Chondrocyte (in vitro differentiated cells): ENCODE measurements at regions not wholly inside any gene's neighbourhood (a gene's known extent, or its start where the extent isn't known, plus 50 kb on each side); places are given as distances from the start of the nearest gene placed in this dataset.
A peak's percentile ranks its signal among the peaks of the same experiment; 100 is the strongest.

Source experiments
- DNase-seq: peaks from one replicate; pipeline ENCODE4 v3.0.0; 2021; ENCODE audit warnings: mixed read lengths, low spot score
- H3K27ac Mint-ChIP-seq: one replicate; pipeline ENCODE4 v1.8.0; 2021; ENCODE audit warnings: mild to moderate bottlenecking, moderate library complexity, mixed read lengths; ENCODE audit not compliant: unreplicated experiment
- H3K27me3 Mint-ChIP-seq: 2 replicates; pipeline ENCODE4 v1.8.0; 2021; ENCODE audit warnings: low read depth, mixed read lengths
- H3K36me3 Mint-ChIP-seq: 2 replicates; pipeline ENCODE4 v1.8.0; 2021; ENCODE audit warnings: low read depth, mixed read lengths
- H3K4me1 Mint-ChIP-seq: 2 replicates; pipeline ENCODE4 v1.8.0; 2021; ENCODE audit warnings: low read depth, mild to moderate bottlenecking, mixed read lengths
- H3K4me3 Mint-ChIP-seq: one replicate; pipeline ENCODE4 v1.8.0; 2021; ENCODE audit warnings: mild to moderate bottlenecking, moderate library complexity, mixed read lengths; ENCODE audit not compliant: unreplicated experiment
- H3K9me3 Mint-ChIP-seq: 2 replicates; pipeline ENCODE4 v1.8.0; 2021; ENCODE audit warnings: low read depth, mixed read lengths
- CTCF ChIP-seq: fragments of 200-600 bp; sonication (generic); IDR thresholded peaks from 2 replicates; pipeline ENCODE4 v1.5.0; 2021; ENCODE audit warnings: antibody characterized with exemption, mild to moderate bottlenecking, moderate library complexity

- H3K9me3 Mint-ChIP-seq = peaks cover 2% of the 10 kb centered on the region
- peaks cover 1% of the 10 kb centered on the region for H3K36me3 Mint-ChIP-seq
- H3K4me1 Mint-ChIP-seq = peaks cover 39% of the 10 kb centered on the region
- no peak for DNase-seq
- H3K27ac Mint-ChIP-seq = peak overlapping the region; percentile 28
- no peak for TF ChIP-seq CTCF
- peak overlapping the region; percentile 16 for H3K4me3 Mint-ChIP-seq
- no peaks in the 10 kb centered on the region for H3K27me3 Mint-ChIP-seq
Observed at GRCh38 chr3:107904536-107905066, 186.2 kb downstream of the CD47 start.

GRCh38 chr3:107899990-107900651 lies 190.7 kb downstream of the CD47 start:
- Mint-ChIP-seq H3K36me3 (peaks cover 1% of the 10 kb centered on the region), H3K27ac (no peak overlapping the region), H3K4me3 (no peak overlapping the region), H3K27me3 (no peaks in the 10 kb centered on the region), H3K4me1 (peaks cover 29% of the 10 kb centered on the region), H3K9me3 (peaks cover 2% of the 10 kb centered on the region)
- TF ChIP-seq CTCF = no peak
- no peak for DNase-seq

- H3K27me3 Mint-ChIP-seq = peaks cover 2% of the 10 kb centered on the region
- no peak for TF ChIP-seq CTCF
- peaks cover 25% of the 10 kb centered on the region for H3K4me1 Mint-ChIP-seq
- DNase-seq = no peak
- no peak overlapping the region for H3K4me3 Mint-ChIP-seq
- H3K27ac Mint-ChIP-seq = no peak overlapping the region
- H3K36me3 Mint-ChIP-seq = no peaks in the 10 kb centered on the region
- no peaks in the 10 kb centered on the region for H3K9me3 Mint-ChIP-seq
Observed at GRCh38 chr3:107897471-107898061, 193.3 kb downstream of the CD47 start.

GRCh38 chr3:107894998-107895397 lies 195.8 kb downstream of the CD47 start:
- Mint-ChIP-seq H3K36me3 (no peaks in the 10 kb centered on the region), H3K27me3 (peaks cover 2% of the 10 kb centered on the region), H3K4me1 (peaks cover 21% of the 10 kb centered on the region), H3K4me3 (no peak overlapping the region), H3K9me3 (no peaks in the 10 kb centered on the region), H3K27ac (no peak overlapping the region)
- no peak for DNase-seq
- no peak for TF ChIP-seq CTCF

GRCh38 chr3:107892955-107893624 lies 197.7 kb downstream of the CD47 start:
- Mint-ChIP-seq H3K4me1 (peaks cover 14% of the 10 kb centered on the region), H3K4me3 (no peak overlapping the region), H3K9me3 (peaks cover 7% of the 10 kb centered on the region), H3K27me3 (peaks cover 2% of the 10 kb centered on the region), H3K27ac (no peak overlapping the region), H3K36me3 (peaks cover 3% of the 10 kb centered on the region)
- TF ChIP-seq CTCF = no peak
- no peak for DNase-seq
